HL-60 (cell line): ENCODE measurements at regions not wholly inside any gene's neighbourhood (a gene's known extent, or its start where the extent isn't known, plus 50 kb on each side); places are given as distances from the start of the nearest gene placed in this dataset.
"Not testable (repeated sequence)": the region's sequence is repeated elsewhere in the genome, so short reads cannot be mapped to it uniquely, and the experiment has no call there.

Source experiments
- POLR2AphosphoS5 ChIP-seq: IDR thresholded peaks from 2 replicates; pipeline ENCODE4 v1.6.1; 2012; ENCODE audit warnings: low read depth
- SPI1 ChIP-seq: IDR thresholded peaks from 2 replicates; pipeline ENCODE4 v1.6.1; 2012; ENCODE audit warnings: low read depth, mild to moderate bottlenecking, borderline replicate concordance
- TF ChIP-seq, protein P1 (sequence below): IDR thresholded peaks from one replicate; pipeline ENCODE4 v1.5.1; 2011; ENCODE audit warnings: low read length, control low read depth, inconsistent platforms; ENCODE audit not compliant: insufficient read depth
- TF ChIP-seq, protein P2 (sequence below): IDR thresholded peaks from 2 replicates; pipeline ENCODE4 v1.6.1; 2012; ENCODE audit warnings: low read depth; ENCODE audit not compliant: insufficient replicate concordance

DNA sequence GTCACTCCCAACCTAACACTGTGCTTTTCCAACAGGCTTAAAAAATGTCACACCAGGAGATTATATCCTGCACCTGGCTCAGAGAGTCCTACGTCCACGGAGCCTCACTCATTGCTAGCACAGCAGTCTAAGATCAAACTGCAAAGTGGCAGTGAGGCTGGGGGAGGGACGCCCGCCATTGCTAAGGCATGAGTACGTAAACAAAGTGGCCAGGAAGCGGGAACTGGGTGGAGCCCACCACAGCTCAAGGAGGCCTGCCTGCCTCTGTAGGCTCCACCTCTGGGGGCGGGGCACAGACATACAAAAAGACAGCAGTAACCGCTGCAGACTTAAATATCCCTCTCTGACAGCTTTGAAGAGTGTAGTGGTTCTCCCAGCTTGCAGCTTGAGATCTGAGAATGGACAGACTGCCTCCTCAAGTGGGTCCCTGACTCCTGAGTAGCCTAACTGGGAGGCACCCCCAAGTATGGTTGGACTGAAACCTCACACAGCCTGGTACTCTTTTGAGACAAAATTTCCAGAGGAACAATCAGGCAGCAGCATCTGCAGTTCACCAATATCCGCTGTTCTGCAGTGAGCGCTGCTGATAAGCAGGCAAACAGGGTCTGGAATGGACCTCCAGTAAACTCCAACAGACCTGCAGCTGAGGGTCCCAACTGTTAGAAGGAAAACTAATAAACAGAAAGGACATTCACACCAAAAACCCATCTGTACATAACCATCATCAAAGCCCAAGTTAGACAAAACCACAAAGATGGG is 2986.4 kb upstream of the OR11H1 start:
- TF ChIP-seq, protein P1, sequence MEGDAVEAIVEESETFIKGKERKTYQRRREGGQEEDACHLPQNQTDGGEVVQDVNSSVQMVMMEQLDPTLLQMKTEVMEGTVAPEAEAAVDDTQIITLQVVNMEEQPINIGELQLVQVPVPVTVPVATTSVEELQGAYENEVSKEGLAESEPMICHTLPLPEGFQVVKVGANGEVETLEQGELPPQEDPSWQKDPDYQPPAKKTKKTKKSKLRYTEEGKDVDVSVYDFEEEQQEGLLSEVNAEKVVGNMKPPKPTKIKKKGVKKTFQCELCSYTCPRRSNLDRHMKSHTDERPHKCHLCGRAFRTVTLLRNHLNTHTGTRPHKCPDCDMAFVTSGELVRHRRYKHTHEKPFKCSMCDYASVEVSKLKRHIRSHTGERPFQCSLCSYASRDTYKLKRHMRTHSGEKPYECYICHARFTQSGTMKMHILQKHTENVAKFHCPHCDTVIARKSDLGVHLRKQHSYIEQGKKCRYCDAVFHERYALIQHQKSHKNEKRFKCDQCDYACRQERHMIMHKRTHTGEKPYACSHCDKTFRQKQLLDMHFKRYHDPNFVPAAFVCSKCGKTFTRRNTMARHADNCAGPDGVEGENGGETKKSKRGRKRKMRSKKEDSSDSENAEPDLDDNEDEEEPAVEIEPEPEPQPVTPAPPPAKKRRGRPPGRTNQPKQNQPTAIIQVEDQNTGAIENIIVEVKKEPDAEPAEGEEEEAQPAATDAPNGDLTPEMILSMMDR = not testable (repeated sequence)
- not testable (repeated sequence) for TF ChIP-seq POLR2AphosphoS5, SPI1
- TF ChIP-seq, protein P2, sequence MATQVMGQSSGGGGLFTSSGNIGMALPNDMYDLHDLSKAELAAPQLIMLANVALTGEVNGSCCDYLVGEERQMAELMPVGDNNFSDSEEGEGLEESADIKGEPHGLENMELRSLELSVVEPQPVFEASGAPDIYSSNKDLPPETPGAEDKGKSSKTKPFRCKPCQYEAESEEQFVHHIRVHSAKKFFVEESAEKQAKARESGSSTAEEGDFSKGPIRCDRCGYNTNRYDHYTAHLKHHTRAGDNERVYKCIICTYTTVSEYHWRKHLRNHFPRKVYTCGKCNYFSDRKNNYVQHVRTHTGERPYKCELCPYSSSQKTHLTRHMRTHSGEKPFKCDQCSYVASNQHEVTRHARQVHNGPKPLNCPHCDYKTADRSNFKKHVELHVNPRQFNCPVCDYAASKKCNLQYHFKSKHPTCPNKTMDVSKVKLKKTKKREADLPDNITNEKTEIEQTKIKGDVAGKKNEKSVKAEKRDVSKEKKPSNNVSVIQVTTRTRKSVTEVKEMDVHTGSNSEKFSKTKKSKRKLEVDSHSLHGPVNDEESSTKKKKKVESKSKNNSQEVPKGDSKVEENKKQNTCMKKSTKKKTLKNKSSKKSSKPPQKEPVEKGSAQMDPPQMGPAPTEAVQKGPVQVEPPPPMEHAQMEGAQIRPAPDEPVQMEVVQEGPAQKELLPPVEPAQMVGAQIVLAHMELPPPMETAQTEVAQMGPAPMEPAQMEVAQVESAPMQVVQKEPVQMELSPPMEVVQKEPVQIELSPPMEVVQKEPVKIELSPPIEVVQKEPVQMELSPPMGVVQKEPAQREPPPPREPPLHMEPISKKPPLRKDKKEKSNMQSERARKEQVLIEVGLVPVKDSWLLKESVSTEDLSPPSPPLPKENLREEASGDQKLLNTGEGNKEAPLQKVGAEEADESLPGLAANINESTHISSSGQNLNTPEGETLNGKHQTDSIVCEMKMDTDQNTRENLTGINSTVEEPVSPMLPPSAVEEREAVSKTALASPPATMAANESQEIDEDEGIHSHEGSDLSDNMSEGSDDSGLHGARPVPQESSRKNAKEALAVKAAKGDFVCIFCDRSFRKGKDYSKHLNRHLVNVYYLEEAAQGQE = not testable (repeated sequence)
